HG03175 (cell line): ENCODE measurements at regions not wholly inside any gene's neighbourhood (a gene's known extent, or its start where the extent isn't known, plus 50 kb on each side); places are given as distances from the start of the nearest gene placed in this dataset.
"Not testable (repeated sequence)": the region's sequence is repeated elsewhere in the genome, so short reads cannot be mapped to it uniquely, and the experiment has no call there.

ENCODE experiments used
- ATAC-seq: cut with Tn5 transposase; IDR thresholded peaks from one replicate; pipeline ENCODE4 v1.9.1; 2021; ENCODE audit warnings: mild to moderate bottlenecking, moderate library complexity; ENCODE audit not compliant: unreplicated experiment

DNA sequence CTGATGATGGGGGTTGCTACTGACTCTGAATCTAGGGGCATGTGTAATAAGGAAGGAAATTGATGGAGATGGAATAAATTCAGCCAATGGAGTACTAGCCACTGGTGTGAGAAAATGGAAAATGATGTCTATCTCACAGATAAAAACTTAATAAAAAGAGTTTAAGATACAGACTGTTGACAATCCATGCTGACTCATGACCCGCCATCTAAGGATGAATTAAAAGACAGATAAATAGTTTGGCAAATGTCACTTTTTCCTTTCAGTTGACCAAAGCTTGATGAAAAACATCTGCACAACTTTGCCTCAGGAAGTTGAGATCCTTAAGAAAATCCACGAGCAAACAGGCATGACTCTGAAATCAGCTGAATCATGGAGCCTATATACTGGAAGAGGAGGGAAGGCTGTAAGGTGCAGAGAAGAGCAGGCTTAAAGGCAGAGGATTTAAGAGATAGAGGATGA lies 82.6 kb upstream of the BMP5 start:
- no peak for ATAC-seq

- ATAC-seq: no peak
Measured at GRCh38 chr6:55955684-55956083, 80.3 kb upstream of the BMP5 start.

DNA sequence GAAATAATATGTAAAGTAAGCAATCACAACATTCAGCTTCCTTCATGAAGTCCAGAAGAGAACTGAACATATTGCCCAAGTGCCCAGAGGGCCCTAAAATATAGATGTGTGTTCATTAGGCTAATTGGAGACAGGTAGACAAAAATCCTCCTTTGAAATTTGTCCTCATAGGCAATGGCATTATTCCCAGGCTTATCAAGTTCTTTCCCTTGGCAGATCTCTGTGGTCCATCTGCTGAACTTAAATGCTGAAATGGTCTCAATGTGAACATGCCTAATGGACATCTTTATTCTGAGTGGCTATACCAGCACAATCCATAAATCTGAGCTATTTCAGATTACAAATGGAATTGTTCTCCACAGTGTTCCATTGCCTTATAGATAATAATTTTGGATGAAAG lies 79.0 kb upstream of the BMP5 start:
- ATAC-seq: no peak

- ATAC-seq: no peak
Measured at GRCh38 chr6:55953335-55953734, 77.9 kb upstream of the BMP5 start.

GRCh38 chr6:55950071-55950814 lies 74.9 kb upstream of the BMP5 start:
- no peak for ATAC-seq

- no peak for ATAC-seq
Measured at GRCh38 chr6:55943329-55943728, 67.9 kb upstream of the BMP5 start.

DNA sequence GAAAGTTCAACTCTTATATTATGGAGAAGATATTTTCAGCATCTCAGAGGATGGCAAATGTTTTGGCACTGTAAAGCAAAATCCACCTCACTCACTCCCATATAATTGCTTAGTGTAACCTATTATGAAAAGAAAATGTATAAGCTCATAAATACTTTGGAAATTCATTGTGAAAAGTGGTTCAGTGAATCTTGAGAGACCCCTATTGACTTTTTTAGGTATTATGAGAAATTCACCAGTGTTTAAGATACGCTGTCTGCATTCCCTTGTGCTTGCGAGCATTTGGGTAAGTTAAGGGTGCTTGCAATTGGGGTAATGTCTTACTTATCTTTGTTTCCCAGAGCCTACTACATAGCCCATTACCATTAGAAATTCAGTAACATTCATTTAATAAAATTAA lies 66.3 kb upstream of the BMP5 start:
- ATAC-seq: no peak

DNA sequence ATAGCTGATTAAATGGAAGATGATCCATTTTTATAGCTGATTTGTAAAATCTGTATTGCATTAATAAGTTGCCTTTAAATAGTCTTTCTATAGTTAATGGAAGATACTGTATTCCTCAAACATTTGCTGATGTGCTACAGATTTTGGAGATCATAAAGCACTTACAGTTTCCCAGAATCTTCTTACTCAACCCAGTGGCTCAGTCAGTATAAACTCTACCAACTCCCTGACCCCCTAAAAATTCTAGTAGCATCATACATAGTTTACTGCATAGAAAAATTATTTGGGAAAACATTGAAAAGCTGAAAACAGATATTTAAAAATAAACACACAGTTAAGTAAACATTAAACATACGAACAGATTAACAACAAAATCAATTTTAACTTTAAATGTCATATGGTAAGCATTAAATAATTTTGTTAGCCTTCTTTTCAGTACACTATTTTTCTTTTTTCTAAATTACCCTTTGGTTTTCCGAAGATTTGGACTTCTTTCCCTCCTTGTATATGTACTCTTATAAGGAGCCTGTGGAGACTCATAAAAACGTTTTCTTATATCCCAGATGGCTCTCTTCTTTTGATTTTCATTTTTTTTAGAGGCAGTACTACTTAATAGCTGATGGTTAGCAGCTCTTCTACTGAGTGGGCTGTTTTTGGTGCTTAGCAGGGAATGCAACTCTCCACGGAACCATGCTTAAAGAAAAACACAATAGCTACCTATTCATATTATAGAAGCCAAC lies 62.7 kb upstream of the BMP5 start:
- no peak for ATAC-seq

DNA sequence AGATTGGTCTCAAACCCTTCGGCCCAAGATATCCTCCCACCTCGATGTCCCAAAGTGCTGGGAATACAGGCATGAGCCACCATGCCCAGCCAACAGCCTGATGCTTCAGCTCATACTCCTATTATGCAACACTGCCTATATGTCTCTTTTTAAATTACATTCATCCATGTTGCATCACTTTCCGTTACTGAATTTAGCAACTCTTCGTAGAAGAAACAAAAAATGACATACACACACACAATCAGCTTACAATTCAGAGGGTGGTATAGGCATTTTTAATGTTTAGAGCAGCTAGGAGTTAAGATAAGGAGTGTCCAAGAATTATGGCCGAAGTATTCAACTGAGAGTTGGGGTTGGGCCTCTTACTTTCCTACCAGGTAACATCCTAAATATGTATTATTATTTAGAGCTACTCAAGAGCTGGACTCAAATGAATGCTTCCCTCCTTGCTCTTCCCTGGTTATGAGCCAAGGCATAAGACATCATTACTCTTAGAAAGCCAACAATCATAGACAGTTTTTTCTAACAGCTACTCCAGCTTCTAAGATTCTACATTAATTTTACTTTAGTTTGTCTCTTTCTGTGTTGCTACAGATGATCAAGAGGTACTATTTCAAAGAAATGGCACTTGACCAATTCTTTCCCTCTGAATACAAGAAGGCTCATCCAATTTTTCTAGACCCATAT lies 62.0 kb upstream of the BMP5 start:
- ATAC-seq: no peak

- ATAC-seq: no peak
Measured at GRCh38 chr6:55931101-55931500, 55.7 kb upstream of the BMP5 start.

DNA sequence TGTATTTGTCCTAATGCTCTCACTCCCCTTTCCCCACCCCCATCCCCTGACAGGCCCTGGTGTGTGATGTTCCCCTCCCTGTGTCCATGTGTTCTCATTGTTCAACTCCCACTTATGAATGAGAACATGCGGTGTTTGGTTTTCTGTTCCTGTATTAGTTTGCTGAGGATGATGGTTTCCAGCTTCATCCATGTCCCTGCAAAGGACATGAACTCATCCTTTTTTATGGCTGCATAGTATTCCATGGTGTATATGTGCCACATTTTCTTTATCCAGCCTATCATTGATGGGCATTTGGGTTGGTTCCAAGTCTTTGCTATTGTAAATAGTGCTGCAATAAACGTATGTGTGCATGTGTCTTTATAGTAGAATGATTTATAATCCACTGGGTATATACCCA lies 52.3 kb upstream of the BMP5 start:
- ATAC-seq: not testable (repeated sequence)

- no peak for ATAC-seq
Measured at GRCh38 chr6:55925292-55925691, 49.9 kb upstream of the BMP5 start.
